HCT116 (cell line): ENCODE measurements at regions not wholly inside any gene's neighbourhood (a gene's known extent, or its start where the extent isn't known, plus 50 kb on each side); places are given as distances from the start of the nearest gene placed in this dataset.

Experiments used
- ATAC-seq: fragments of 200-7000 bp; cut with Tn5 transposase; 2 replicates; pipeline ENCODE4 v1.9.1; 2020; ENCODE audit warnings: mild to moderate bottlenecking, moderate library complexity
- BruUV-seq: library from RNA; stranded (reverse); fragments of 400-500 nt; replicated peaks from 2 replicates; lab custom pipeline; 2021; lab: Mats Ljungman, UMichigan
- CTCF ChIA-PET: fragments of 300-600 bp; sonication (Branson Sonifier 250); formaldehyde crosslinking; loops from one replicate; lab custom pipeline; 2021; ENCODE audit warnings: antibody characterized with exemption; lab: Charles Lee
- POLR2A ChIA-PET: fragments of 300-600, 350-600 bp; sonication (Branson Sonifier 250); formaldehyde crosslinking; loops from one replicate; lab custom pipeline; 2021; ENCODE audit warnings: antibody characterized with exemption; lab: Charles Lee
- RAD21 ChIA-PET, 2 experiments: fragments of 300-600 bp; sonication (Branson Sonifier 250); formaldehyde crosslinking; loops; one replicate each; lab custom pipeline; 2023; ENCODE audit warnings: low total read pairs in 2 of 2; ENCODE audit not compliant: uncharacterized antibody in 2 of 2, unreplicated experiment in 2 of 2, low non-redundant PET in 1 of 2; lab: Charles Lee
- DNase-seq: peaks from one replicate; pipeline ENCODE4 v3.0.0-alpha.2; 2010; ENCODE audit warnings: low read depth, low spot score
- H2AFZ ChIP-seq: fragments of 200-600 bp; shearing (Covaris generic), sonication (generic); 2 replicates; pipeline ENCODE4 v1.6.1; 2017; ENCODE audit warnings: low read depth, mixed run types, mixed read lengths, antibody characterized with exemption, low read length; ENCODE audit not compliant: poor library complexity, severe bottlenecking
- H3K27ac ChIP-seq: 2 replicates; pipeline ENCODE4 v1.5.1; 2012; ENCODE audit warnings: low read depth, low read length
- H3K27me3 ChIP-seq: fragments of 200-600 bp; sonication (generic); 2 replicates; pipeline ENCODE4 v1.6.1; 2016; ENCODE audit warnings: mixed run types, low read length, mixed read lengths; ENCODE audit not compliant: insufficient read depth
- H3K36me3 ChIP-seq, 2 experiments: fragments of 200-500 bp in 1 of 2; fragments of 200-600 bp in 1 of 2; sonication (Bioruptor generic) in 1 of 2; sonication (generic) in 1 of 2; 2 replicates each; pipeline versions ENCODE4 v1.5.1 to v1.6.1; 2014 to 2016; ENCODE audit warnings: low read length in 2 of 2, inconsistent platforms in 1 of 2, mixed read lengths in 1 of 2, mixed run types in 1 of 2; ENCODE audit not compliant: insufficient read depth in 2 of 2, control insufficient read depth in 1 of 2
- H3K4me1 ChIP-seq, 2 experiments: fragments of 200-600 bp in 1 of 2; sonication (generic) in 1 of 2; 2 replicates each; pipeline versions ENCODE4 v1.5.1 to v1.6.1; 2012 to 2017; ENCODE audit warnings: low read length in 2 of 2, inconsistent platforms in 1 of 2, mild to moderate bottlenecking in 1 of 2, mixed read lengths in 1 of 2, mixed run types in 1 of 2, moderate library complexity in 1 of 2; ENCODE audit not compliant: insufficient read depth in 2 of 2, control insufficient read depth in 1 of 2
- H3K4me2 ChIP-seq: fragments of 200-600 bp; sonication (generic); 2 replicates; pipeline ENCODE4 v1.6.1; 2017; ENCODE audit warnings: mixed run types, low read length, mixed read lengths
- H3K4me3 ChIP-seq, 2 experiments: fragments of 200-600 bp in 1 of 2; sonication (generic) in 1 of 2; replicated peaks in 1 of 2; 2 replicates each; pipeline ENCODE4 v1.5.1; 2011 to 2016; ENCODE audit warnings: low read length in 2 of 2, control low read depth in 1 of 2, low read depth in 1 of 2, mild to moderate bottlenecking in 1 of 2, mixed read lengths in 1 of 2, mixed run types in 1 of 2
- H3K79me2 ChIP-seq: fragments of 200-600 bp; sonication (generic); 2 replicates; pipeline ENCODE4 v1.6.1; 2017; ENCODE audit warnings: mild to moderate bottlenecking, mixed run types, low read length, moderate library complexity, mixed read lengths; ENCODE audit not compliant: insufficient read depth
- H3K9ac ChIP-seq: fragments of 200-600 bp; sonication (generic); 2 replicates; pipeline ENCODE4 v1.6.1; 2016; ENCODE audit warnings: low read length, mixed read lengths
- H3K9me2 ChIP-seq: fragments of 200-600 bp; sonication (generic), shearing (Covaris generic); 2 replicates; pipeline ENCODE4 v1.6.1; 2017; ENCODE audit warnings: mixed run types, mild to moderate bottlenecking, moderate library complexity; ENCODE audit not compliant: insufficient read depth
- H3K9me3 ChIP-seq, 2 experiments: fragments of 200-500 bp in 1 of 2; fragments of 200-600 bp in 1 of 2; sonication (Bioruptor generic) in 1 of 2; sonication (generic) in 1 of 2; 2 replicates each; pipeline ENCODE4 v1.6.1; 2014 to 2017; ENCODE audit warnings: low read length in 2 of 2, mixed read lengths in 2 of 2, inconsistent platforms in 1 of 2, low read depth in 1 of 2, mild to moderate bottlenecking in 1 of 2, mixed run types in 1 of 2, moderate library complexity in 1 of 2; ENCODE audit not compliant: control insufficient read depth in 1 of 2, insufficient read depth in 1 of 2
- H4K20me1 ChIP-seq: fragments of 200-600 bp; sonication (generic), shearing (Covaris generic); 2 replicates; pipeline ENCODE4 v1.6.1; 2017; ENCODE audit warnings: mixed run types, mild to moderate bottlenecking, moderate library complexity; ENCODE audit not compliant: insufficient read depth
- CBX3 ChIP-seq: IDR thresholded peaks from 2 replicates; pipeline ENCODE4 v1.6.1; 2012; ENCODE audit warnings: low read depth
- CEBPB ChIP-seq: IDR thresholded peaks from 2 replicates; pipeline ENCODE4 v1.6.1; 2012; ENCODE audit warnings: low read depth
- CTCF ChIP-seq, 3 experiments: fragments of 200-600 bp in 1 of 3; sonication (generic) in 1 of 3; IDR thresholded peaks in 2 of 3; conservative IDR thresholded peaks in 1 of 3; 2 replicates each; pipeline ENCODE4 v1.5.1; 2012 to 2017; ENCODE audit warnings: low read depth in 2 of 3, low read length in 2 of 3, antibody characterized with exemption in 1 of 3, borderline replicate concordance in 1 of 3, control low read depth in 1 of 3, mild to moderate bottlenecking in 1 of 3, mixed read lengths in 1 of 3, mixed run types in 1 of 3, moderate library complexity in 1 of 3; ENCODE audit not compliant: insufficient read depth in 1 of 3
- ELF1 ChIP-seq: IDR thresholded peaks from 2 replicates; pipeline ENCODE4 v1.6.1; 2012; ENCODE audit warnings: low read depth, borderline replicate concordance
- EZH2phosphoT487 ChIP-seq: fragments of 200-600 bp; IDR thresholded peaks from 2 replicates; pipeline ENCODE4 v1.6.1; 2018; ENCODE audit warnings: antibody characterized with exemption, borderline replicate concordance
- JUND ChIP-seq: IDR thresholded peaks from 2 replicates; pipeline ENCODE4 v1.6.1; 2012
- MAX ChIP-seq: IDR thresholded peaks from 2 replicates; pipeline ENCODE4 v1.6.1; 2012
- POLR2A ChIP-seq: IDR thresholded peaks from 2 replicates; pipeline ENCODE4 v1.7.0; 2011; ENCODE audit warnings: borderline replicate concordance; ENCODE audit not compliant: insufficient read depth, insufficient read length; ENCODE audit errors: extremely low read depth
- POLR2AphosphoS5 ChIP-seq: IDR thresholded peaks from 2 replicates; pipeline ENCODE4 v1.6.1; 2011; ENCODE audit warnings: mild to moderate bottlenecking, low read depth, low read length, moderate library complexity
- RAD21 ChIP-seq: IDR thresholded peaks from 2 replicates; pipeline ENCODE4 v1.6.1; 2012; ENCODE audit warnings: low read depth, mild to moderate bottlenecking
- SIN3A ChIP-seq: IDR thresholded peaks from 2 replicates; pipeline ENCODE4 v1.6.1; 2012; ENCODE audit warnings: low read depth
- SRF ChIP-seq: IDR thresholded peaks from 2 replicates; pipeline ENCODE4 v1.6.1; 2012; ENCODE audit warnings: low read depth
- YY1 ChIP-seq: IDR thresholded peaks from 2 replicates; pipeline ENCODE4 v1.6.1; 2011; ENCODE audit warnings: low read length, low read depth, moderate library complexity, mild to moderate bottlenecking; ENCODE audit not compliant: insufficient replicate concordance; ENCODE audit errors: extremely low read depth
- ZFX ChIP-seq: fragments of 450-650 bp; IDR thresholded peaks from 2 replicates; pipeline ENCODE4 v1.6.1; 2017
- intact Hi-C: fragments of 100-400 bp; cut with micrococcal nuclease; formaldehyde crosslinking; loops from 2 replicates; pipeline ENCODE4 v1.10.0; 2022
- TF ChIP-seq, protein P1 (sequence below): IDR thresholded peaks from 2 replicates; pipeline ENCODE4 v1.6.1; 2011; ENCODE audit warnings: mild to moderate bottlenecking, low read length, moderate library complexity; ENCODE audit not compliant: insufficient replicate concordance; ENCODE audit errors: extremely low read depth

- ChIA-PET RAD21 (no interaction called here), CTCF (no interaction called here), POLR2A (no interaction called here)
- TF ChIP-seq SIN3A (no peak), CTCF (IDR thresholded peaks at IDR 0.05 in 2 of 3, conservative IDR thresholded peaks at IDR 0.05 in 1 of 3; ENCODE audit: borderline replicate concordance in 1 of 3, insufficient read depth in 1 of 3, low read depth in 2 of 3, low read length in 2 of 3) (no peak), CEBPB (no peak), RAD21 (no peak), ELF1 (no peak), POLR2A (no peak), SRF (no peak), YY1 (no peak), ZFX (no peak), MAX (no peak), JUND (no peak), POLR2AphosphoS5 (no peak), CBX3 (no peak), EZH2phosphoT487 (no peak)
- TF ChIP-seq, protein P1, sequence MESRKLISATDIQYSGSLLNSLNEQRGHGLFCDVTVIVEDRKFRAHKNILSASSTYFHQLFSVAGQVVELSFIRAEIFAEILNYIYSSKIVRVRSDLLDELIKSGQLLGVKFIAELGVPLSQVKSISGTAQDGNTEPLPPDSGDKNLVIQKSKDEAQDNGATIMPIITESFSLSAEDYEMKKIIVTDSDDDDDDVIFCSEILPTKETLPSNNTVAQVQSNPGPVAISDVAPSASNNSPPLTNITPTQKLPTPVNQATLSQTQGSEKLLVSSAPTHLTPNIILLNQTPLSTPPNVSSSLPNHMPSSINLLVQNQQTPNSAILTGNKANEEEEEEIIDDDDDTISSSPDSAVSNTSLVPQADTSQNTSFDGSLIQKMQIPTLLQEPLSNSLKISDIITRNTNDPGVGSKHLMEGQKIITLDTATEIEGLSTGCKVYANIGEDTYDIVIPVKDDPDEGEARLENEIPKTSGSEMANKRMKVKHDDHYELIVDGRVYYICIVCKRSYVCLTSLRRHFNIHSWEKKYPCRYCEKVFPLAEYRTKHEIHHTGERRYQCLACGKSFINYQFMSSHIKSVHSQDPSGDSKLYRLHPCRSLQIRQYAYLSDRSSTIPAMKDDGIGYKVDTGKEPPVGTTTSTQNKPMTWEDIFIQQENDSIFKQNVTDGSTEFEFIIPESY, result no peak
- H3K79me2 ChIP-seq, result no peaks in the 10 kb centered on the region
- H3K4me2 ChIP-seq, result no peak overlapping the region
- BruUV-seq, result no TSS peak
- ATAC-seq (no peak), DNase-seq (no peak)
- H4K20me1 ChIP-seq, result no peaks in the 10 kb centered on the region
- no peaks in the 10 kb centered on the region for H3K9me3 ChIP-seq
- no peaks in the 10 kb centered on the region for H3K4me1 ChIP-seq
- H3K4me3 ChIP-seq, result no peak overlapping the region
- H2AFZ ChIP-seq, result no peak overlapping the region
- H3K27me3 ChIP-seq, result no peaks in the 10 kb centered on the region
- no peaks in the 10 kb centered on the region for H3K9me2 ChIP-seq
- no peak overlapping the region for H3K27ac ChIP-seq
- H3K36me3 ChIP-seq, result no peaks in the 10 kb centered on the region
- no peak overlapping the region for H3K9ac ChIP-seq
- intact Hi-C loops, result no loop called here
Observed at GRCh38 chr5:143501310-143502044, 98.0 kb upstream of the NR3C1 start.
